ENCODE measurements at regions not wholly inside any gene's neighbourhood (a gene's known extent, or its start where the extent isn't known, plus 50 kb on each side); places are given as distances from the start of the nearest gene placed in this dataset.

- no peaks in the 10 kb centered on the region for H3K27me3 ChIP-seq
- TF ChIP-seq POLR2A (IDR thresholded peaks at IDR 0.05), result no peak
- TF ChIP-seq CTCF (IDR thresholded peaks at IDR 0.05), result no peak
- H3K27ac ChIP-seq, result no peak overlapping the region
- no peaks in the 10 kb centered on the region for H3K4me1 ChIP-seq
- H3K4me3 ChIP-seq, result no peak overlapping the region
- H3K9me3 ChIP-seq, result no peaks in the 10 kb centered on the region
- DNase-seq, result no peak
- H3K36me3 ChIP-seq, result no peaks in the 10 kb centered on the region
Measured at GRCh38 chr20:11337361-11338130, 580.1 kb upstream of the BTBD3 start.

GRCh38 chr20:11338496-11339306 is 579.0 kb upstream of the BTBD3 start:
- Histone ChIP-seq H3K4me1 (no peaks in the 10 kb centered on the region), H3K9me3 (no peaks in the 10 kb centered on the region), H3K27me3 (no peaks in the 10 kb centered on the region), H3K27ac (no peak overlapping the region), H3K4me3 (no peak overlapping the region), H3K36me3 (no peaks in the 10 kb centered on the region)
- TF ChIP-seq CTCF (IDR thresholded peaks at IDR 0.05) (no peak), POLR2A (IDR thresholded peaks at IDR 0.05) (no peak)
- no peak for DNase-seq

- no peak overlapping the region for H3K27ac ChIP-seq
- no peaks in the 10 kb centered on the region for H3K36me3 ChIP-seq
- TF ChIP-seq CTCF (IDR thresholded peaks at IDR 0.05) (no peak), POLR2A (IDR thresholded peaks at IDR 0.05) (no peak)
- no peak for DNase-seq
- H3K4me3 ChIP-seq, result no peak overlapping the region
- no peaks in the 10 kb centered on the region for H3K9me3 ChIP-seq
- H3K4me1 ChIP-seq, result no peaks in the 10 kb centered on the region
- H3K27me3 ChIP-seq, result no peaks in the 10 kb centered on the region
Measured at GRCh38 chr20:11344939-11345338, 572.8 kb upstream of the BTBD3 start.

GRCh38 chr20:11347738-11348137 is 570.0 kb upstream of the BTBD3 start:
- Histone ChIP-seq H3K4me3 (no peak overlapping the region), H3K27me3 (no peaks in the 10 kb centered on the region), H3K27ac (no peak overlapping the region), H3K9me3 (no peaks in the 10 kb centered on the region), H3K4me1 (no peaks in the 10 kb centered on the region), H3K36me3 (no peaks in the 10 kb centered on the region)
- TF ChIP-seq CTCF (IDR thresholded peaks at IDR 0.05) (no peak), POLR2A (IDR thresholded peaks at IDR 0.05) (no peak)
- no peak for DNase-seq

- no peak for DNase-seq
- H3K4me3 ChIP-seq, result no peak overlapping the region
- no peaks in the 10 kb centered on the region for H3K27me3 ChIP-seq
- no peaks in the 10 kb centered on the region for H3K36me3 ChIP-seq
- TF ChIP-seq POLR2A (IDR thresholded peaks at IDR 0.05) (no peak), CTCF (IDR thresholded peaks at IDR 0.05) (no peak)
- no peak overlapping the region for H3K27ac ChIP-seq
- no peaks in the 10 kb centered on the region for H3K9me3 ChIP-seq
- H3K4me1 ChIP-seq, result no peaks in the 10 kb centered on the region
Measured at GRCh38 chr20:11350126-11351005, 567.3 kb upstream of the BTBD3 start.

Data from Peyer's patch (tissue), 4 donors.